ENCODE measurements at regions not wholly inside any gene's neighbourhood (a gene's known extent, or its start where the extent isn't known, plus 50 kb on each side); places are given as distances from the start of the nearest gene placed in this dataset.
"Not testable (repeated sequence)": the region's sequence is repeated elsewhere in the genome, so short reads cannot be mapped to it uniquely, and the experiment has no call there.

- TF ChIP-seq, protein P1, sequence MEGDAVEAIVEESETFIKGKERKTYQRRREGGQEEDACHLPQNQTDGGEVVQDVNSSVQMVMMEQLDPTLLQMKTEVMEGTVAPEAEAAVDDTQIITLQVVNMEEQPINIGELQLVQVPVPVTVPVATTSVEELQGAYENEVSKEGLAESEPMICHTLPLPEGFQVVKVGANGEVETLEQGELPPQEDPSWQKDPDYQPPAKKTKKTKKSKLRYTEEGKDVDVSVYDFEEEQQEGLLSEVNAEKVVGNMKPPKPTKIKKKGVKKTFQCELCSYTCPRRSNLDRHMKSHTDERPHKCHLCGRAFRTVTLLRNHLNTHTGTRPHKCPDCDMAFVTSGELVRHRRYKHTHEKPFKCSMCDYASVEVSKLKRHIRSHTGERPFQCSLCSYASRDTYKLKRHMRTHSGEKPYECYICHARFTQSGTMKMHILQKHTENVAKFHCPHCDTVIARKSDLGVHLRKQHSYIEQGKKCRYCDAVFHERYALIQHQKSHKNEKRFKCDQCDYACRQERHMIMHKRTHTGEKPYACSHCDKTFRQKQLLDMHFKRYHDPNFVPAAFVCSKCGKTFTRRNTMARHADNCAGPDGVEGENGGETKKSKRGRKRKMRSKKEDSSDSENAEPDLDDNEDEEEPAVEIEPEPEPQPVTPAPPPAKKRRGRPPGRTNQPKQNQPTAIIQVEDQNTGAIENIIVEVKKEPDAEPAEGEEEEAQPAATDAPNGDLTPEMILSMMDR (IDR thresholded peaks at IDR 0.05; ENCODE audit: insufficient read depth, low read length) = peak; percentile 82
- no peak overlapping the region for H3K4me3 ChIP-seq (ENCODE audit: low read depth, low read length)
- DNase-seq (ENCODE audit: low read depth) = peak; percentile 54
These were observed 824.0 kb downstream of the STIM2 start for GRCh38 chr4:27684610-27685011.

- TF ChIP-seq, protein P1 (IDR thresholded peaks at IDR 0.05; ENCODE audit: insufficient read depth, low read length) = no peak
- H3K4me3 ChIP-seq (ENCODE audit: low read depth, low read length) = no peak overlapping the region
- DNase-seq (ENCODE audit: low read depth) = no peak
These were observed 824.5 kb downstream of the STIM2 start for GRCh38 chr4:27685091-27685490.

DNA sequence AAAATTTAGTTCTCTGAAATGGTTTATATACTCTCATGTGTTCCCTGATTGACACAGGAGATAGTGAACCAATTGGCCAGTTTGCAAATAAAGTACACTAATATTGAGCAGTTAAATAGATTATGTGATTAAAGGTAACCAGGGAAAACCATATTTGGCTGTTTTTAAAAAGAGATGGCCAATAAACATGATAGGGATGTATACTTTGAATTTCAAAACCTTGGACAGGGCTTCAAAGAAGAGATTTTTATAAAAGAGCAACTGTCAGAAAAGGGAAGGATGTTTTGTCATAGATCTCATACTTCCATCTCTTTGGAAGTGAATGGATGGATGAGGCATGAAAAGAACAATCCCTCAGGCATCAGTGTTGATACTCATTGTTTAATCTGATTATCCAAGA is 825.3 kb downstream of the STIM2 start:
- no peak for DNase-seq (ENCODE audit: low read depth)
- H3K4me3 ChIP-seq (ENCODE audit: low read depth, low read length) = no peak overlapping the region
- TF ChIP-seq, protein P1 (IDR thresholded peaks at IDR 0.05; ENCODE audit: insufficient read depth, low read length) = no peak

DNA sequence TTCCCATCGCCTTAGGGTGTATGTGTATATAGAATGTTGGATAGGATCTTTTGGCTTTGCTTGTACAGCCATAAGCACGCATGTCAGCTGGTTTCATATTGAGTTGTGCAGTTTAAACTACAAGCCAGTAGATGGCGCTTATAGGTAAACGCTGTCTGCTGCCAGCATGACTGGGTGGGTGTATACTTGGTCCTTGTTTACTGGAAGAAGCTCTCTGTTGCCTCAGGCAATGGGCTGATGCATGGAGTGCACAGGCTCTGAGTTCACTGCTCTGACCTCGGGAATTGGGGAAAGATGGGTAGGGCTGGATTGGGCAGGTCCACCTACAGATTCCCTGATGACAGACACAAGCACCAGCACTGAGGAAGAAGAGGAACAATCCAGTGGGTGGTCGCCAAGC is 831.5 kb downstream of the STIM2 start:
- DNase-seq (ENCODE audit: low read depth) = peak; percentile 50
- TF ChIP-seq, protein P1 (IDR thresholded peaks at IDR 0.05; ENCODE audit: insufficient read depth, low read length) = peak; percentile 63
- H3K4me3 ChIP-seq (ENCODE audit: low read depth, low read length) = no peak overlapping the region

DNA sequence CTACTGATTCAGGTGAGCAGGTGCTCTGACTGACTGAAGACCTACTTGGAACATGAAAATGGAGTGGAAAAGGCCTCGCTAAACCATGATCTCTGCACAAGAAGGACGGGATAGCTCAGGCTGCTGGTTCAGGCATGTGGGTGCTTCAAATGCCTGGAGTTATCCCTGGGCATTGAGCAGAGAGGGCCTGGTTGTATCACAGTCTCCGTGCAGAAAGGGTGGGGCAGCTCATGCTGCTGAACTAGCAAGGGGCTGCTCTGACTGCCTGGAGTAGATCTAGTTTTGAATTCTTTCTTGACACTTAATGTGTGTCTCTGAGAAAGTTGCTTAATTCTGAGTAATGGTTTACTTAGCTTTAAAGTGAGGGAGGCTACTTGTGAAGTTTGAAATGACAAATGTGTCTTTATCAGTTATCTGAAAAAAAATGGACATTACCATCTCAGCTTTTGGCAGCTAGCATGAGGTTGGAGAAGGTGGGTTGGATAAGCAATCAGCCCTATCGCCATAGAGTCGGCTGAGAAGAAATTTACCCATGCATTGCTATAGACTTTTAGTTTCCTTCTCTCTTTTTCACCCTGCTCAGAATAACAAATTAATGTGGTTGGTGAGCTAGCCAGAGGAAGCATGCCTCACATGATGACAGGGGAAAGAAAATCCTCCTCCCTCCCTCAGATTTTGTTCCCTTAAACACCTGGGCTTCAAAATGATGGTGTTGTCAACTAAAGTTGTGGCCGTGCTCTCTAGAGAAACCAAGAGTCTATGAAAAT is 832.4 kb downstream of the STIM2 start:
- TF ChIP-seq, protein P1 (IDR thresholded peaks at IDR 0.05; ENCODE audit: insufficient read depth, low read length) = no peak
- no peak overlapping the region for H3K4me3 ChIP-seq (ENCODE audit: low read depth, low read length)
- no peak for DNase-seq (ENCODE audit: low read depth)

GRCh38 chr4:27696257-27696656 is 835.6 kb downstream of the STIM2 start:
- H3K4me3 ChIP-seq (ENCODE audit: low read depth, low read length); DNase-seq (ENCODE audit: low read depth): not testable (repeated sequence)

DNA sequence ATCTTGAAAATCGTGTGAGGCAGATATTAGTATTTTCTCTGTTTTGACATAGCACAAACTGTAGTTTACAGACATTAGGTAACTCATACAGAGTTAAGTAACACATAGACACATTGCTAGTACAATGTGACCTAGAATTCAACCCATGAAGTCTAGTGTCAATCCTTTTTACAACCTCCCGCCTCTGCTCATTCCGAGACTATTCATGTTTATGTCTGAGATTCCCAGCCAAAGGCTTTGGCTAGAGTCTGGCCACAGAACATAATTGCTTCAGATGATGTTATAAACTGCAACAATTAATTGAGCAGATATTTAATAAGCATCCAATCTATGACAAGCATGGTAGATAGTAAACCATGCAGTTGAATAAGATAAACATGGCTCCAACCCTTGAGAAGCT is 841.0 kb downstream of the STIM2 start:
- TF ChIP-seq, protein P1 (IDR thresholded peaks at IDR 0.05; ENCODE audit: insufficient read depth, low read length) = no peak
- no peak overlapping the region for H3K4me3 ChIP-seq (ENCODE audit: low read depth, low read length)
- DNase-seq (ENCODE audit: low read depth) = no peak

Measured in fibroblast of the aortic adventitia (primary cell).